GM12875 (cell line): ENCODE measurements at regions not wholly inside any gene's neighbourhood (a gene's known extent, or its start where the extent isn't known, plus 50 kb on each side); places are given as distances from the start of the nearest gene placed in this dataset.
"Not testable (repeated sequence)": the region's sequence is repeated elsewhere in the genome, so short reads cannot be mapped to it uniquely, and the experiment has no call there.

ENCODE experiments used
- H3K4me3 ChIP-seq: one replicate; pipeline ENCODE4 v1.5.1; 2011; ENCODE audit warnings: low read depth, low read length, control low read depth
- TF ChIP-seq, protein P1 (sequence below): IDR thresholded peaks from 2 replicates; pipeline ENCODE4 v1.5.1; 2011; ENCODE audit warnings: low read depth, mild to moderate bottlenecking, control low read depth, inconsistent platforms, low read length, moderate library complexity, borderline replicate concordance; ENCODE audit not compliant: insufficient read depth

GRCh38 chr12:90816353-90817089, 138.5 kb downstream of the CCER1 start:
- TF ChIP-seq, protein P1, sequence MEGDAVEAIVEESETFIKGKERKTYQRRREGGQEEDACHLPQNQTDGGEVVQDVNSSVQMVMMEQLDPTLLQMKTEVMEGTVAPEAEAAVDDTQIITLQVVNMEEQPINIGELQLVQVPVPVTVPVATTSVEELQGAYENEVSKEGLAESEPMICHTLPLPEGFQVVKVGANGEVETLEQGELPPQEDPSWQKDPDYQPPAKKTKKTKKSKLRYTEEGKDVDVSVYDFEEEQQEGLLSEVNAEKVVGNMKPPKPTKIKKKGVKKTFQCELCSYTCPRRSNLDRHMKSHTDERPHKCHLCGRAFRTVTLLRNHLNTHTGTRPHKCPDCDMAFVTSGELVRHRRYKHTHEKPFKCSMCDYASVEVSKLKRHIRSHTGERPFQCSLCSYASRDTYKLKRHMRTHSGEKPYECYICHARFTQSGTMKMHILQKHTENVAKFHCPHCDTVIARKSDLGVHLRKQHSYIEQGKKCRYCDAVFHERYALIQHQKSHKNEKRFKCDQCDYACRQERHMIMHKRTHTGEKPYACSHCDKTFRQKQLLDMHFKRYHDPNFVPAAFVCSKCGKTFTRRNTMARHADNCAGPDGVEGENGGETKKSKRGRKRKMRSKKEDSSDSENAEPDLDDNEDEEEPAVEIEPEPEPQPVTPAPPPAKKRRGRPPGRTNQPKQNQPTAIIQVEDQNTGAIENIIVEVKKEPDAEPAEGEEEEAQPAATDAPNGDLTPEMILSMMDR: no peak
- H3K4me3 ChIP-seq: no peak overlapping the region

DNA sequence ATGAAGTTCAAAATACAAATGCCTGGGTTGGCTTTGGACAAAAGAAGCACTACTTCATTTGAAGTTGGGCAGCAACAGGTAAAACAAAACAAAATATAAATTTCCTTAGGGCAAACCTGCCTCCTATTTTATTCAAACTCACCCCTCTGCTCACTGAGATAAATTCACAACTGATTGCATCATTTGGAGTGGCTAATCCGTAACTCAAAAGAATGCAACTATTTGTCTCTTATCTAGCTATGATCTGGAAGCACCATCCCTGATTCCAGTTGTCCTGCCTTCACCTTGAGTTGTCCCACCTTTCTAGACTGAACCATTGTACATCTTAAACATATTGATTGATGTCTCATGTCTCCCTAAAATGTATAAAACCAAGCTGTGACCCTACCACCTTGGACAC, 145.0 kb downstream of the CCER1 start:
- TF ChIP-seq, protein P1: no peak
- H3K4me3 ChIP-seq: no peak overlapping the region

DNA sequence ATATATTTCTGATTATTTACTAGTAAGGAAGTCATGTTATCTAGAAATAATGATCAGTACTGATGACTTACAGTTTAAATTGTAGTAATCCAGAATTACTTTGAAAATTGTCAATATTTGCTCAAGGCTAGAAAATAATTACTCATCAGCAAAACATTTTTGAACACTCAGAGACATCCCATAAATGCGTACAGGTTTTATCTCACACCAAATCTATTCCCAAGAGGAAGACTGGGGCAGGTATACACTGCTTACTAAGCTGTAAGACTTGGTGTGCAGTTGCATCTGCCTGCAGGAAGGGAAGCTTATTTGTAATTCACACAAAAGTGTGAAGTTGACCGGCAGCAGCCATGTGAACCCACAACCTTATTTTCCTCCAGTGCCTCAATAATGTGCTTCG, 146.4 kb downstream of the CCER1 start:
- TF ChIP-seq, protein P1: no peak
- H3K4me3 ChIP-seq: no peak overlapping the region

GRCh38 chr12:90802727-90803126, 152.2 kb downstream of the CCER1 start:
- TF ChIP-seq, protein P1: no peak
- no peak overlapping the region for H3K4me3 ChIP-seq

DNA sequence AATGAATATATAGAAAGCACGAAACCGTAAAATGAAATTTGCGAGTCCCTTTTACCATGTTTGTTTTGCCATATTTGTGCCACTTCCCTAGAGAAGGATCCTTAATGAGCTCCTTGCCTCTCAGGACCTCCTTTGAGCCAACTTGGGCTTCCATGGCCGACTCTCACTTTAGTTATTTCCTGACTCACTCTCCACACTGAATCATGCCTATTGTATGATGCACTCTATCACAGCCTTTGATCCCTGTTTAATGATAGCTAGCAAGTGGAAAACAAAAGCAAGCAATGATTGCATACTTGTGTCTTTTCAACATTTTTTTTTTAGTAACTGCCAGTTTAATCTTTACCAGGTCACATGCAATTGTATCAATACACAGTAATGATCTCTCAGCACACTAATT, 153.2 kb downstream of the CCER1 start:
- no peak overlapping the region for H3K4me3 ChIP-seq
- TF ChIP-seq, protein P1: no peak

GRCh38 chr12:90794212-90794611, 160.8 kb downstream of the CCER1 start:
- TF ChIP-seq, protein P1: no peak
- no peak overlapping the region for H3K4me3 ChIP-seq

GRCh38 chr12:90792718-90793117, 162.3 kb downstream of the CCER1 start:
- H3K4me3 ChIP-seq: not testable (repeated sequence)
